SH-SY5Y (cell line): ENCODE measurements at regions not wholly inside any gene's neighbourhood (a gene's known extent, or its start where the extent isn't known, plus 50 kb on each side); places are given as distances from the start of the nearest gene placed in this dataset.

Source experiments
- GATA2 ChIP-seq: IDR thresholded peaks from 2 replicates; pipeline ENCODE4 v1.6.1; 2011; ENCODE audit warnings: mild to moderate bottlenecking, low read depth, low read length
- GATA3 ChIP-seq: IDR thresholded peaks from 2 replicates; pipeline ENCODE4 v1.6.1; 2011; ENCODE audit warnings: low read depth, mild to moderate bottlenecking, low read length, moderate library complexity

- TF ChIP-seq GATA2 (no peak), GATA3 (no peak)
Observed at GRCh38 chr5:69006030-69006429, 87.8 kb upstream of the SLC30A5 start.
